SU-DHL-6 (cell line): ENCODE measurements at regions not wholly inside any gene's neighbourhood (a gene's known extent, or its start where the extent isn't known, plus 50 kb on each side); places are given as distances from the start of the nearest gene placed in this dataset.

Source experiments
- CTCF ChIP-seq: fragments of 200-600 bp; sonication (generic); IDR thresholded peaks from one replicate; pipeline ENCODE4 v1.5.1; 2017; ENCODE audit warnings: antibody characterized with exemption, mild to moderate bottlenecking, low read length, moderate library complexity; ENCODE audit not compliant: insufficient read depth, poor library complexity, severe bottlenecking
- EZH2phosphoT487 ChIP-seq: fragments of 200-600 bp; sonication (generic), shearing (Covaris generic); conservative IDR thresholded peaks from 2 replicates; pipeline ENCODE4 v1.6.1; 2018; ENCODE audit warnings: mild to moderate bottlenecking, antibody characterized with exemption, low read length, moderate library complexity, mixed read lengths

DNA sequence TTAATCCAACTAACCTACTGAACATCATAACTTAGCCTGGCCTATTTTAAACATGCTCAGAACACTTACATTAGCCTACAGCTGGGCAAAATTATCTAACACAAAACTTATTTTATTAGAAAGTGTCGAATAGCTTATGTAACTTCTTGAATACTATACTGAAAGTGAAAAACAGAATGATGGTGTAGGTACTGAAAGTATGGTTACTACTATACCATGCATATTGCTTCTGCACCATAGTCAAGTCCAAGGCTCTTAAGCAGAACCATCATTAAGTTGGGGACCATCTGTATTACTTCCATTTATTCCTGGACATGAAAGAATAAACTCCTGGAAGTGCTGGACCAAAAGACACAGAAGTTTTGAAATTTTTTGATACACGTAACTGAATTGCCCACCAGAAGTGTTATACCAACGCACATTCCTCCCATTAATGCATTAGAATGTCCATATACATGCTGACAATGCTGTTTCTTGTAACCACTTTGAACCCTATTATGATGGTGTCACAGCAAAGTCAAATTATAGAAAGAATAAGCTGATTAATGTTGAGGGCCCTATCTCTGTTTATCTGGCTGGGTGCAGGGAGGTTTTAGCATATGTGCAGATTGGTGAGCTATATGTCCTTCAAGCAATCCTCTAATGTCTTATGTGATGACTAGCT lies 375.7 kb downstream of the ACTL7B start:
- TF ChIP-seq CTCF: no peak
- TF ChIP-seq EZH2phosphoT487: no peak
